Epithelial cell of esophagus (primary cell): ENCODE measurements at regions not wholly inside any gene's neighbourhood (a gene's known extent, or its start where the extent isn't known, plus 50 kb on each side); places are given as distances from the start of the nearest gene placed in this dataset.
A peak's percentile ranks its signal among the peaks of the same experiment; 100 is the strongest.

Experiments
- DNase-seq: peaks from one replicate; pipeline ENCODE4 v3.0.0; 2010; ENCODE audit warnings: low read depth
- H3K4me3 ChIP-seq: 2 replicates; pipeline ENCODE4 v1.5.1; 2011; ENCODE audit warnings: mild to moderate bottlenecking, low read length, control low read depth
- CTCF ChIP-seq: IDR thresholded peaks from 2 replicates; pipeline ENCODE4 v1.5.1; 2011; ENCODE audit warnings: low read depth, mild to moderate bottlenecking, low read length, control low read depth, inconsistent platforms; ENCODE audit not compliant: insufficient read depth; ENCODE audit errors: missing control alignments

GRCh38 chr9:97763874-97764273 lies 66.7 kb upstream of the XPA start:
- no peak for DNase-seq
- no peak overlapping the region for H3K4me3 ChIP-seq
- TF ChIP-seq CTCF, result no peak

- peak; percentile 70 for DNase-seq
- TF ChIP-seq CTCF, result no peak
- no peak overlapping the region for H3K4me3 ChIP-seq
These were observed 69.0 kb upstream of the XPA start for GRCh38 chr9:97766092-97766491.

- no peak for TF ChIP-seq CTCF
- no peak for DNase-seq
- H3K4me3 ChIP-seq, result no peak overlapping the region
These were observed 69.5 kb upstream of the XPA start for GRCh38 chr9:97766610-97767009.

- DNase-seq, result no peak
- no peak for TF ChIP-seq CTCF
- H3K4me3 ChIP-seq, result no peak overlapping the region
These were observed 70.8 kb upstream of the XPA start for GRCh38 chr9:97767891-97768290.

- peak; percentile 38 for DNase-seq
- no peak overlapping the region for H3K4me3 ChIP-seq
- no peak for TF ChIP-seq CTCF
These were observed 71.6 kb upstream of the XPA start for GRCh38 chr9:97768746-97769145.

- H3K4me3 ChIP-seq, result no peak overlapping the region
- DNase-seq, result peak; percentile 61
- TF ChIP-seq CTCF, result no peak
These were observed 72.1 kb upstream of the XPA start for GRCh38 chr9:97769208-97769607.

GRCh38 chr9:97770808-97771372 lies 73.8 kb upstream of the XPA start:
- no peak for TF ChIP-seq CTCF
- H3K4me3 ChIP-seq, result no peak overlapping the region
- DNase-seq, result no peak
